ENCODE measurements at regions not wholly inside any gene's neighbourhood (a gene's known extent, or its start where the extent isn't known, plus 50 kb on each side); places are given as distances from the start of the nearest gene placed in this dataset.

GRCh38 chr10:28849309-28849708 is 172.0 kb downstream of the BAMBI start:
- Histone ChIP-seq H2AFZ (ENCODE audit: low read length) (no peak overlapping the region), H3K9ac (ENCODE audit: low read length) (no peak overlapping the region), H4K20me1 (ENCODE audit: insufficient read depth, low read length) (no peaks in the 10 kb centered on the region), H3K27me3 (ENCODE audit: insufficient read depth, low read length) (no peaks in the 10 kb centered on the region), H3K4me1 (ENCODE audit: insufficient read depth, low read length, severe bottlenecking) (no peaks in the 10 kb centered on the region), H3K4me2 (ENCODE audit: low read length) (no peak overlapping the region), H3K36me3 (ENCODE audit: insufficient read depth, low read length) (no peaks in the 10 kb centered on the region), H3K79me2 (ENCODE audit: insufficient read depth, low read length) (no peaks in the 10 kb centered on the region), H3K9me3 (ENCODE audit: low read length) (no peaks in the 10 kb centered on the region), H3K27ac (ENCODE audit: low read depth, low read length, poor library complexity, severe bottlenecking) (no peak overlapping the region), H3F3A (ENCODE audit: insufficient read depth, low read length) (no peaks in the 10 kb centered on the region), H3K4me3 (ENCODE audit: low read depth, low read length, poor library complexity, severe bottlenecking) (no peak overlapping the region), H3K9me2 (ENCODE audit: low read depth, low read length) (no peaks in the 10 kb centered on the region)
- TF ChIP-seq CTCF (IDR thresholded peaks at IDR 0.05; ENCODE audit: low read length) (no peak), EZH2 (IDR thresholded peaks at IDR 0.05; ENCODE audit: borderline replicate concordance, low read length) (no peak)

- no peaks in the 10 kb centered on the region for H3K9me2 ChIP-seq (ENCODE audit: low read depth, low read length)
- no peak for TF ChIP-seq EZH2 (IDR thresholded peaks at IDR 0.05; ENCODE audit: borderline replicate concordance, low read length)
- TF ChIP-seq CTCF (IDR thresholded peaks at IDR 0.05; ENCODE audit: low read length), result no peak
- H3F3A ChIP-seq (ENCODE audit: insufficient read depth, low read length), result no peaks in the 10 kb centered on the region
- H3K9me3 ChIP-seq (ENCODE audit: low read length), result no peaks in the 10 kb centered on the region
- no peak overlapping the region for H2AFZ ChIP-seq (ENCODE audit: low read length)
- no peak overlapping the region for H3K9ac ChIP-seq (ENCODE audit: low read length)
- H3K36me3 ChIP-seq (ENCODE audit: insufficient read depth, low read length), result no peaks in the 10 kb centered on the region
- no peaks in the 10 kb centered on the region for H3K4me1 ChIP-seq (ENCODE audit: insufficient read depth, low read length, severe bottlenecking)
- no peak overlapping the region for H3K27ac ChIP-seq (ENCODE audit: low read depth, low read length, poor library complexity, severe bottlenecking)
- no peaks in the 10 kb centered on the region for H4K20me1 ChIP-seq (ENCODE audit: insufficient read depth, low read length)
- H3K27me3 ChIP-seq (ENCODE audit: insufficient read depth, low read length), result no peaks in the 10 kb centered on the region
- H3K4me3 ChIP-seq (ENCODE audit: low read depth, low read length, poor library complexity, severe bottlenecking), result no peak overlapping the region
- no peak overlapping the region for H3K4me2 ChIP-seq (ENCODE audit: low read length)
- H3K79me2 ChIP-seq (ENCODE audit: insufficient read depth, low read length), result no peaks in the 10 kb centered on the region
These were observed 172.5 kb downstream of the BAMBI start for GRCh38 chr10:28849821-28850220.

- Histone ChIP-seq H3K4me2 (ENCODE audit: low read length) (no peak overlapping the region), H3F3A (ENCODE audit: insufficient read depth, low read length) (no peaks in the 10 kb centered on the region)
These were observed 173.5 kb downstream of the BAMBI start for GRCh38 chr10:28850784-28851183.

More at GRCh38 chr10:28850784-28851183, 173.5 kb downstream of the BAMBI start:
- no peaks in the 10 kb centered on the region for H4K20me1 ChIP-seq (ENCODE audit: insufficient read depth, low read length)
- no peaks in the 10 kb centered on the region for H3K36me3 ChIP-seq (ENCODE audit: insufficient read depth, low read length)
- no peaks in the 10 kb centered on the region for H3K9me3 ChIP-seq (ENCODE audit: low read length)
- H2AFZ ChIP-seq (ENCODE audit: low read length), result no peak overlapping the region
- no peak overlapping the region for H3K9ac ChIP-seq (ENCODE audit: low read length)
- H3K79me2 ChIP-seq (ENCODE audit: insufficient read depth, low read length), result no peaks in the 10 kb centered on the region
- H3K27ac ChIP-seq (ENCODE audit: low read depth, low read length, poor library complexity, severe bottlenecking), result no peak overlapping the region
- no peaks in the 10 kb centered on the region for H3K9me2 ChIP-seq (ENCODE audit: low read depth, low read length)
- no peak overlapping the region for H3K4me3 ChIP-seq (ENCODE audit: low read depth, low read length, poor library complexity, severe bottlenecking)
- TF ChIP-seq CTCF (IDR thresholded peaks at IDR 0.05; ENCODE audit: low read length), result no peak
- no peak for TF ChIP-seq EZH2 (IDR thresholded peaks at IDR 0.05; ENCODE audit: borderline replicate concordance, low read length)
- no peaks in the 10 kb centered on the region for H3K27me3 ChIP-seq (ENCODE audit: insufficient read depth, low read length)
- H3K4me1 ChIP-seq (ENCODE audit: insufficient read depth, low read length, severe bottlenecking), result no peaks in the 10 kb centered on the region

Data from OCI-LY1 (cell line).